ENCODE measurements at regions not wholly inside any gene's neighbourhood (a gene's known extent, or its start where the extent isn't known, plus 50 kb on each side); places are given as distances from the start of the nearest gene placed in this dataset.
"Not testable (repeated sequence)": the region's sequence is repeated elsewhere in the genome, so short reads cannot be mapped to it uniquely, and the experiment has no call there.

DNA sequence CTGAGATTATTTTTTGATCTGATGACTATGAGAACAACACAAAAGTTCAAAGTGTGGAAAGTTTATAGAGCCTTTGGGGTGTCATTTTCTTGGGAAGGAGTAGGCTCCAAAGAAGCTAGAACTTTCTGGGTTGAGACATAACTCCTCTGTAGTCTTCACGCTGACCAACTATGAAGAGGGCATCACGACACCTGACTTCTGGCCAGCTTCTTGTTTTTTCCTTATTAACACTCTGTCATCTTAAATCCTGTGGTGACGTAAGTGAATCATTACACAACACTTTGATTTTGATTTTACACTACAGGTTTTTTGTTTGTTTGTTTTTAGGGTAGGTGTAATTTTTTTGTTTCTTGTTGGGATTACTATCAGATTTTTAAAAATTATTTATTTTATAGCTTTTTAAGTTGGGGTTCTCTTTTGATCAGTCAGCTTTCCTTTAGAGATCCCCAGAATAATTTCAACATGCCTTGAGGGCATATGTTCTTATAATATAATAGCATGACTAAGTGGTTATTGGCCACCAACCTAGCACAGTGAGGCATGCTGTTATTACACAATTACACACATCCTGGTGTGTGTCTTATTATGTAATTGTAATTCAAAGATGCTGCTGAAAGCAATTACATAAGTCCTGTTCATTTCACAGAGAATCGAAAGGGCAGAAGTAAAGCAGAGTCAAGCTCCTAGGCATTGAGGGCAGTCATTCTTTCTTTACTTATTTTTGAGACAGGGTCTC is 281.6 kb upstream of the NOTCH2NLA start:
- H3K36me3 ChIP-seq; DNase-seq; intact Hi-C loops (cut with DNase I); H3K4me3 ChIP-seq; H3K27ac ChIP-seq; ATAC-seq; H3K27me3 ChIP-seq; H3K9me3 ChIP-seq; H3K4me1 ChIP-seq: not testable (repeated sequence)
- WGBS, 2 donors, result no CpG with 5 or more reads among the region's 4 CpGs

DNA sequence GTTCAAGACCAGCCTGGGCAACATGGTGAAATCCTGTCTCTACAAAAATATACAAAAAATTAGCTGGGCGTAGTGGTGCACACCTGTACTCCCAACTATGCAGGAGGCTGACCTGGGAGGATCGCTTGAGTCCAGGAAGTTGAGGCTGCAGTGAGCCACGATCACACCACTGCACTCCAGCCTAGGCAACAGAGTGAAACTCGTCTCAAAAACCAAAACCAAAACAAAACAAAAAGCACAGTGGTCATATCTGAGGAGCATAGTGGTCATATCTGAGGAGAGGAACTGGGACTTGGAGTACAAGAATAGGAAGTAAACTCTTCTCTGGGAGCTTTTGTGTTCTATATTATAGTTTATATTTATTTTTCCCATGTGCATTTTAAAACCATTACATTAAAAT is 275.3 kb upstream of the NOTCH2NLA start:
- H3K36me3 ChIP-seq; H3K4me1 ChIP-seq; H3K9me3 ChIP-seq; H3K27me3 ChIP-seq; ATAC-seq; H3K4me3 ChIP-seq; H3K27ac ChIP-seq; DNase-seq; intact Hi-C loops (cut with DNase I): not testable (repeated sequence)
- whole genome bisulfite sequencing, 2 donors, result 69 to 87% methylated on average over 3 of the region's 4 CpGs

DNA sequence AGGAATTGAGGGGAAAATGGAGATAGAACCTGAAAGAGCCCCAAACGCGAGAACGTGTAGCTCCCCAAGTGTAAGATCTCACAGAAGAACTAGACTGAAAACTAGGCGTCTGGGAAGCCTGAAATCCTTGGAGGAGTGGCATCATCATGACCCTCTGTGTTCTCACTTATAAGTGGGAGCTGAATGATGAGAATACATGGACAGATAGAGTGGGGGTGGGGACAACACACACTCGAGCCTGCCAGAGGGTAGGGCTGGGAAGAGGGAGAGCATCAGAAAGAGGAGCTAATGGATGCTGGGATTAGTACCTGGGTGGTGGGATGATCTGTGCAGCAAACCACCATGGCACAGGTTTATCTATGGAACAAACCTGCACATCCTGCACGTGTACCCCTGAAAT is 258.7 kb upstream of the NOTCH2NLA start:
- DNase-seq; H3K36me3 ChIP-seq; H3K27ac ChIP-seq; H3K4me1 ChIP-seq; H3K27me3 ChIP-seq; intact Hi-C loops (cut with DNase I); H3K9me3 ChIP-seq: not testable (repeated sequence)
- peak overlapping the region in 1 of 10 donors; percentile 51 for H3K4me3 ChIP-seq
- WGBS, 2 donors, result no CpG with 5 or more reads among the region's 6 CpGs
- ATAC-seq, result peak in 6 of 8 donors; percentile 41 to 81 (median 65)

DNA sequence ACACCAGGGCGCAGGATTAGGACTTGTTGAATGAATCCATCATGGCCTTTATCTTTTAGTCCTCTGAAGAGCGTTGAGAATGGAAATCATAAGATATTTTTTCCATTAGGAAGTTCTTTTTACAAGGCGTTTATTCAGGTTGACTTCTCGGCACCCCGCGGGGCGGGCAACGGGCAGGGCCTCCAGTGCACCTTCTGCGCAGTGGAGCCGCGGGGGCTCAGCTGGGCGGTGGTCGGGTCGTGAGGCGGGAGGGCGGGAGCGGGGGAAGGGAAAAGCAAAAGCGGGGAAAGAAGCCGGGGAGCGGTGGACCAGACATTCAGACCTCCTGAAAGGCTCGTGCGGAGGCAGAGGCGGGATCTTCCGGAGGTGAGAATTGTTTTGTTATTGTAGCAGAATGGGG is 258.3 kb upstream of the NOTCH2NLA start:
- H3K27me3 ChIP-seq; H3K36me3 ChIP-seq; intact Hi-C loops (cut with DNase I); H3K4me1 ChIP-seq; H3K9me3 ChIP-seq; DNase-seq: not testable (repeated sequence)
- peak overlapping the region in 9 of 10 donors; percentile 24 to 57 (median 49) for H3K4me3 ChIP-seq
- peak overlapping the region in 5 of 10 donors; percentile 68 to 79 (median 76) for H3K27ac ChIP-seq
- peak in 4 of 8 donors; percentile 25 to 56 (median 46) for ATAC-seq
- WGBS, 2 donors, result 5% methylated on average over 10 of the region's 24 CpGs; no CpG with 5 or more reads in 1 of the 2 donors

DNA sequence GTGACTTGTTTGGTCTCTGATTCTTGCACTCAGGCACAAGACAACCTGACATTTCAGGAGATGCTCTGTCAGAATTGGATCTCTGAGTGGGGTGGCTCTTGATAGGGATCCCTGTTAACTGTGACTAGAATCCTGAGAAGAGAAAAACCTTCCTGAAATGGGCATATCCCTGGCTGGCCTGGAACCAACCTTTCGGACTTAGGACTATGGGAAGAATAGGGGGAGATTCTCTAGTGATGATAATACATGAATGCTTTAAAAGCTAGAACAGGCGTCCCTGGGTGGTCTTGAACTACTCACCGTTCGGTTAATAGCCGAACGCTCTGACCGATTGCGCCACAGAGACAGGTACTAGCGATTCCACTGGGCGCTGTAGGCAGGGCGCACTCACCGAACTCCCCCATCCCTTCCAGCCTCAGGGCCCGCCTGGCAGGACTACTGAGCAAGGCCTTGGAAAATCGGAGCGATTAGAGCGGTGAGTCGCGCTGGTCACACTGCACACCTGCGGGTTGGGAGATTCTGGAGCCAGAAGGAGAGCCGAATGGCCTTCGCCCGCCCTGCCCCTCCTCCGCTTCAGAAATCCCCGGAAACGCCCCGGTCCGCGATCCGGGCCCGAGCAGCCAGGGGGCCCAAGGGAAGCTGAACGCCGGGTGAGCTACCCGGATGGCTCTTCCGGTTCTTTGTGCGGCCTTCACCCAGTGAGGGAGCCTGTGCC is 257.6 kb upstream of the NOTCH2NLA start:
- peak overlapping the region in 6 of 10 donors; percentile 45 to 79 (median 75) for H3K27ac ChIP-seq
- DNase-seq, result peak; percentile 16 to 25
- intact Hi-C loops (cut with DNase I); H3K36me3 ChIP-seq; H3K4me1 ChIP-seq; H3K27me3 ChIP-seq; H3K9me3 ChIP-seq: not testable (repeated sequence)
- TF ChIP-seq, protein P1, sequence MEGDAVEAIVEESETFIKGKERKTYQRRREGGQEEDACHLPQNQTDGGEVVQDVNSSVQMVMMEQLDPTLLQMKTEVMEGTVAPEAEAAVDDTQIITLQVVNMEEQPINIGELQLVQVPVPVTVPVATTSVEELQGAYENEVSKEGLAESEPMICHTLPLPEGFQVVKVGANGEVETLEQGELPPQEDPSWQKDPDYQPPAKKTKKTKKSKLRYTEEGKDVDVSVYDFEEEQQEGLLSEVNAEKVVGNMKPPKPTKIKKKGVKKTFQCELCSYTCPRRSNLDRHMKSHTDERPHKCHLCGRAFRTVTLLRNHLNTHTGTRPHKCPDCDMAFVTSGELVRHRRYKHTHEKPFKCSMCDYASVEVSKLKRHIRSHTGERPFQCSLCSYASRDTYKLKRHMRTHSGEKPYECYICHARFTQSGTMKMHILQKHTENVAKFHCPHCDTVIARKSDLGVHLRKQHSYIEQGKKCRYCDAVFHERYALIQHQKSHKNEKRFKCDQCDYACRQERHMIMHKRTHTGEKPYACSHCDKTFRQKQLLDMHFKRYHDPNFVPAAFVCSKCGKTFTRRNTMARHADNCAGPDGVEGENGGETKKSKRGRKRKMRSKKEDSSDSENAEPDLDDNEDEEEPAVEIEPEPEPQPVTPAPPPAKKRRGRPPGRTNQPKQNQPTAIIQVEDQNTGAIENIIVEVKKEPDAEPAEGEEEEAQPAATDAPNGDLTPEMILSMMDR (IDR thresholded peaks at IDR 0.05), result peak in 1 of 9 donors; percentile 8
- 3 to 27% methylated on average over 5 to 27 of the region's 35 CpGs for WGBS, 2 donors
- H3K4me3 ChIP-seq, result peak overlapping the region in 9 of 10 donors; percentile 24 to 57 (median 49)
- ATAC-seq, result peak; percentile 75 to 94 (median 88)

DNA sequence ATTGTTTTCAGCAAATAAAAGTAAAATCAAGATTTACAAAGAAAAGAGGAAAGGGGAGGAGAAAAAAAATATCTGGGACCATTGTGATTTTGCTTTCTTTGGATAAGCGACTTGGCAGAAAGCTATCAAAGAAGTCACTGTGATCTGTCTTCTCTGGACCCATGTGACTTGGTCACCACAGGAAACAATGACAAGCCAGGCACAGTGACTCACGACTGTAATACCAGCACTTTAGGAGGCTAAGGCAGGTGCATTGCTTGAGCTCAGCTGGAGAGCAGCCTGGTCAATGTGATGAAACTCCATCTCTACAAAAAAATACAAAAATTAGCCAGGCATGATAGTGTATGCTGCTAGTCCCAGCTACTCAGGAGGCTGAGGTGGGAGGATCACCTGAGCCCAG is 255.4 kb upstream of the NOTCH2NLA start:
- intact Hi-C loops (cut with DNase I); DNase-seq; ATAC-seq; H3K4me3 ChIP-seq; H3K27ac ChIP-seq; H3K36me3 ChIP-seq; H3K27me3 ChIP-seq; H3K9me3 ChIP-seq; H3K4me1 ChIP-seq: not testable (repeated sequence)
- WGBS, 2 donors, result 50 to 100% methylated on average over 1 of the region's 2 CpGs

DNA sequence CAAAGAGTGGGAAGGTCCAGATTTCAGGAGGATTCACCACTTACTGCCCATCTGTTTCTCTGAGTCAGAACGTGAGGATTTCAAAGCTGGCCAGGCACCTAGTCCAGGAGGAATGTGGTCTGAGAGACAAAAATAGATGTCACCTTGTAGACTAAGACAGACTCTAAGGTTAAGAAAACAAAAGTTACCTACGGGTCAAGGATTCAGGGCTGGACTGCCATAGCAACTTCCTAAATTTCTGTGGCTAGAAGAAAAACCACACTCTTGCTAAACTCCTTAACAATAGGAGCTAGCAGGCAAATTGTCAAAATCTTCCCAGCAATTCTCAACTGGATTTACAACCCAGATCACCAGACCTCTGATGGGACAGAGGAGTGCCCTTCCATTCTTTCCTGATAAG is 250.4 kb upstream of the NOTCH2NLA start:
- H3K27ac ChIP-seq; H3K9me3 ChIP-seq; H3K27me3 ChIP-seq; ATAC-seq; H3K36me3 ChIP-seq; intact Hi-C loops (cut with DNase I); H3K4me1 ChIP-seq; DNase-seq; H3K4me3 ChIP-seq: not testable (repeated sequence)
- WGBS, 2 donors, result 60 to 64% methylated on average over 1 of the region's 2 CpGs
